Mucosa of descending colon (tissue), 3 donors: ENCODE measurements at regions not wholly inside any gene's neighbourhood (a gene's known extent, or its start where the extent isn't known, plus 50 kb on each side); places are given as distances from the start of the nearest gene placed in this dataset.

Experiments
- ATAC-seq: fragments of 200-7000 bp; cut with Tn5 transposase; one replicate; pipeline ENCODE4 v1.9.1; 2020; ENCODE audit warnings: mild to moderate bottlenecking, moderate library complexity
- DNase-seq, 3 donors: peaks; one replicate each; pipeline ENCODE4 v3.0.0-alpha.2; 2020
- H3K36me3 ChIP-seq: fragments of 200-600 bp; one replicate; pipeline ENCODE4 v1.8.0; 2021; ENCODE audit warnings: low read depth, mild to moderate bottlenecking
- H3K4me1 ChIP-seq: fragments of 200-600 bp; one replicate; pipeline ENCODE4 v1.8.0; 2021; ENCODE audit warnings: low read depth, mild to moderate bottlenecking
- H3K4me3 ChIP-seq: fragments of 200-600 bp; one replicate; pipeline ENCODE4 v1.8.0; 2021; ENCODE audit warnings: mild to moderate bottlenecking
- H3K9me3 ChIP-seq: fragments of 200-600 bp; one replicate; pipeline ENCODE4 v1.8.0; 2021; ENCODE audit warnings: mild to moderate bottlenecking
- intact Hi-C, 2 donors: fragments of 100-400 bp; cut with DNase I in 1 of 2; cut with micrococcal nuclease in 1 of 2; formaldehyde crosslinking; loops; one replicate each; pipeline versions ENCODE4 v1.11.0 to v1.11.1; 2022; cut with DNase I, micrococcal nuclease
- TF ChIP-seq, protein P1 (sequence below): fragments of 200-600 bp; IDR thresholded peaks from one replicate; pipeline ENCODE4 v1.8.0; 2022; ENCODE audit warnings: antibody characterized with exemption, mild to moderate bottlenecking
- donor health status: DM: no; HTN: no; CAD: no; lungs with moderate emphysema.
- donor health status: DM: no; HTN: no; CAD: no.
- donor health status: DM: no; HTN: yes; CAD: no.

DNA sequence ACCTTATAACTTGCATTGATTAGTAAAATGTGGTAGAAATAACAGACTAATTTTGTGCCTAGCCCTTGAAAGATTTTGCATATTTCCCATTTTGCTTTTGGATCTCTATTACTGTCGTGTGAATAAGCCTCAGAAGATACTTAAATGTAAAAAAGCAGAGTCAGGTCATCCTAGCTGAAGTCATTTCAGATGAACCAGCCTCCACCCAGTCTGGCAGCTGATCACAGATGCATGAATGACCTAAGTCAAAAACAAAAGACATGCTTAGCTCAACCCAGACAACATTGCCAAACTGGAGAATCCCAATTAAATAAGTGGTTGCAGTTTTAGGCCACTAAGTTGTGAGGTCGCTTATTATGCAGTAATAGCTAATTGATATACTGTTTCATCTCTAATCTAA is 349.9 kb downstream of the C12orf50 start:
- DNase-seq, result no peak
- no peak overlapping the region for H3K4me3 ChIP-seq
- H3K36me3 ChIP-seq, result no peaks in the 10 kb centered on the region
- H3K9me3 ChIP-seq, result no peaks in the 10 kb centered on the region
- intact Hi-C loops, result no loop called here
- no peak for ATAC-seq
- TF ChIP-seq, protein P1, sequence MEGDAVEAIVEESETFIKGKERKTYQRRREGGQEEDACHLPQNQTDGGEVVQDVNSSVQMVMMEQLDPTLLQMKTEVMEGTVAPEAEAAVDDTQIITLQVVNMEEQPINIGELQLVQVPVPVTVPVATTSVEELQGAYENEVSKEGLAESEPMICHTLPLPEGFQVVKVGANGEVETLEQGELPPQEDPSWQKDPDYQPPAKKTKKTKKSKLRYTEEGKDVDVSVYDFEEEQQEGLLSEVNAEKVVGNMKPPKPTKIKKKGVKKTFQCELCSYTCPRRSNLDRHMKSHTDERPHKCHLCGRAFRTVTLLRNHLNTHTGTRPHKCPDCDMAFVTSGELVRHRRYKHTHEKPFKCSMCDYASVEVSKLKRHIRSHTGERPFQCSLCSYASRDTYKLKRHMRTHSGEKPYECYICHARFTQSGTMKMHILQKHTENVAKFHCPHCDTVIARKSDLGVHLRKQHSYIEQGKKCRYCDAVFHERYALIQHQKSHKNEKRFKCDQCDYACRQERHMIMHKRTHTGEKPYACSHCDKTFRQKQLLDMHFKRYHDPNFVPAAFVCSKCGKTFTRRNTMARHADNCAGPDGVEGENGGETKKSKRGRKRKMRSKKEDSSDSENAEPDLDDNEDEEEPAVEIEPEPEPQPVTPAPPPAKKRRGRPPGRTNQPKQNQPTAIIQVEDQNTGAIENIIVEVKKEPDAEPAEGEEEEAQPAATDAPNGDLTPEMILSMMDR, result no peak
- H3K4me1 ChIP-seq, result no peaks in the 10 kb centered on the region

DNA sequence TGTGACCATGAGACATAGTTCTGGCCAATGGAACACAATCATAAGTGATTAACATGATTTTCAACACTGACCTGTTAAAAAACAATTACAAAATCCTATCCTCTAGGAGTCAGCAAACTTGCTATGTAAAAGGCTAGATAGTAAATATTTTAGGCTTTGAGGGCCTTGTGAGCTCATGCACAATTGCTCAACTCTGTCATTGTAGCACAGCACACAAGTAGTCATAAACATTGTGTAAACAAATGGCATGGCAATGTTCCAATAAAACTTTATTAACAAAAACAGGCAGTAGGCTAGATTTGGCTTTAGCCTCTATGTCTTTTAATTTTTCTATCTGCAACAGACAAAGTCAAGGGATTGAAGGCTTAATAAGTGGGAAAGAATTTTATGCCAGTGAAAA is 350.7 kb downstream of the C12orf50 start:
- TF ChIP-seq, protein P1, result no peak
- Histone ChIP-seq H3K9me3 (no peaks in the 10 kb centered on the region), H3K36me3 (no peaks in the 10 kb centered on the region), H3K4me3 (no peak overlapping the region), H3K4me1 (no peaks in the 10 kb centered on the region)
- DNase-seq (no peak), ATAC-seq (no peak)
- intact Hi-C loops, result no loop called here

DNA sequence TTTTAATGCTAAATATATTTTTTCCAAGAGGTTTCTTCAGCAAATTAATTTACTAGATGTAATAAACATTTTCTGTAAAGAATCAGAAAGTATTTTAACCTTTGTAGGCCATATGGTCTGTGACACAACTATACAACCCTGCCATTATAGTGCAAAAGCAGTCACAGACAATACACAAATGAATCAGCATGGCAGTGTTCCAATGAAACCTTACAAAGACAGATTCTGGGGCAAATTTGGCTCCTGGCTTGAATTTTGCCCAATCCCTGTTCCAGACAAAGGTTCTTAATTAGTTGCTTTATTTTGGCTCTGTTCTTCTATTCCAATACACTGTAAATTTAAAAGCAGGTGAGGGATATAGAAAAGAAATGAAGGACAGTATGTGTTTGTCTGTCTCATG is 352.5 kb downstream of the C12orf50 start:
- DNase-seq, result no peak
- Histone ChIP-seq H3K4me3 (no peak overlapping the region), H3K36me3 (no peaks in the 10 kb centered on the region), H3K9me3 (no peaks in the 10 kb centered on the region), H3K4me1 (no peaks in the 10 kb centered on the region)
- intact Hi-C loops, result no loop called here
- TF ChIP-seq, protein P1, result no peak
- ATAC-seq, result no peak

DNA sequence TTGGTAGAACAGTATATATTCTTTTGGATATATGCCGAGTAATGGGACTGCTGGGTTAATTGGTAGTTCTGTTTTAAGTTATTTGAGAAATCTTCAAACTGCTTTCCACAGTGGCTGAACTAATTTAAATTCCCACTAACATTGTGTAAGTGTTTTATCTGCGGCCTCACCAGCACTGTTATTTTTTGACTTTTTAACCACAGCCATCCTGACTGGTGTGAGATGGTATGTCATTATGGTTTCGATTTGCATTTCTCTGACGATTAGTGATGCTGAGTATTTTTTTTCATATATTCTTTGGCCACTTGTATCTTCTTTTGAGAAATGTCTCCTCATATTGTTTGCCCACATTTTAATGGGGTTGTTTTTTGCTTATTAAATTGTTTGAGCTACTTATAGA is 357.4 kb downstream of the C12orf50 start:
- ATAC-seq (no peak), DNase-seq (no peak)
- intact Hi-C loops, result no loop called here
- TF ChIP-seq, protein P1, result no peak
- H3K4me3 ChIP-seq, result no peak overlapping the region
- no peaks in the 10 kb centered on the region for H3K9me3 ChIP-seq
- H3K36me3 ChIP-seq, result no peaks in the 10 kb centered on the region
- no peaks in the 10 kb centered on the region for H3K4me1 ChIP-seq

DNA sequence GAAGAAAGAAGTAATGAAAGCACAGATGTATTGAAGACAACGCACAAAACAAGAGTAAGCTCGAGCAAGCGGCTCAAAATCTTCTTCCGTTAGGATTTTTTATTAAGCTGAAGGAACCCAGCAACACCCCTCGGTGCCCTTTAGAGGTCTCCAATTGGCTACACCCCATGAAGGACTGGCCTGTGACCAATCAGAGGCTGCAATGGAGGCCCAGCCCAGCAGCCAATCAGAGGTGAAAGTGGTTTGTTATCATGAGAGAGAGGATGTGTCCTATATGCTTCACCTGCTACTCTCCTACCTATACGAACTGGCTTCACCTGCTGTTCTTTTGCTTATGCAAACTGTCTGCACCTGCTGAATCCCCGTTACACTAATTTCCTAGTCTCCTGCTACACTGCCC is 358.8 kb downstream of the C12orf50 start:
- DNase-seq (no peak), ATAC-seq (no peak)
- Histone ChIP-seq H3K4me1 (no peaks in the 10 kb centered on the region), H3K9me3 (no peaks in the 10 kb centered on the region), H3K4me3 (no peak overlapping the region), H3K36me3 (no peaks in the 10 kb centered on the region)
- intact Hi-C loops, result no loop called here
- TF ChIP-seq, protein P1, result no peak

DNA sequence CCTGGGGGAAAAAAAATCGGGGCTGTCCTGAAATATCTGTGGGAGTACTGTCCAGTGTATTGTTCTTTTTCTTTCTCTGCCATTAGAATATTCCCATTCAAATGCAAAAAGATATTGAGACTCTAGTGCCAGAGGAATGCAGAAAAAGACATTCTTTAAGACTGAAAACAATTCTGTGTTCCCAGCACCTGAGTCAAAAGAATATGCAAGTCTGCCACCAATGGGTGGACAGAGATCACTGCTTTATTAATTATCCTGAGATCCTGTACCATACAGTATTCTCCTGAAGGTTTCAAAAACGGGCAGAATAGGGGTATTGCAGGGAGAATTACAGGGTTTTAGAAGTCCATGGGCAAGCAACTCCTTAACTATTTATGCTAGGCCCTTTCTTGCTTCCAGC is 361.8 kb downstream of the C12orf50 start:
- DNase-seq (no peak), ATAC-seq (no peak)

More for the DNA sequence above, 361.8 kb downstream of the C12orf50 start:
- TF ChIP-seq, protein P1, result no peak
- Histone ChIP-seq H3K36me3 (no peaks in the 10 kb centered on the region), H3K4me1 (no peaks in the 10 kb centered on the region), H3K4me3 (no peak overlapping the region), H3K9me3 (no peaks in the 10 kb centered on the region)
- intact Hi-C loops, result no loop called here
